ENCODE measurements at regions not wholly inside any gene's neighbourhood (a gene's known extent, or its start where the extent isn't known, plus 50 kb on each side); places are given as distances from the start of the nearest gene placed in this dataset.

DNA sequence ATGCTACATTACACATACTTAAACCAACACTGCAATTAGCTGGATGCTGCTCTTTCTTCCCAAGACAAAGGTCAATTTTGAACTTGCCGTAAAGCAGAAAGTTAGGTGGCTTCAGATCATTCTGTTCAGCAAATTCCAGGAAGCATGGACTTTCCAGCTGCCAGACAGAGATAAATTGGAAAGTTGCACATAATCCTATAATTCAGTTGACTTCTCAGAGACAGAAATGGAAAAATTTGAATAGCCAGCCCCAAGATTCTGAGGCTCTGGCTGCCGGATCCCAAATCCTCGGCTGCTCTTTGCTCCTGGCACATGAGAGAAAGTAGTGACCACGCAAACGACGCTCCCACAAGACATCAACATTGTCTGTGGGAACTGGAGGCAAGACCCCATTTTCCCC is 105.0 kb upstream of the VIPR2 start:
- H3K27me3 ChIP-seq = peaks cover 0 to 11% (median 0%) of the 10 kb centered on the region in 7 donors
- no peaks in the 10 kb centered on the region for H3K4me1 ChIP-seq
- H3K9me3 ChIP-seq = no peaks in the 10 kb centered on the region
- TF ChIP-seq, protein P1, sequence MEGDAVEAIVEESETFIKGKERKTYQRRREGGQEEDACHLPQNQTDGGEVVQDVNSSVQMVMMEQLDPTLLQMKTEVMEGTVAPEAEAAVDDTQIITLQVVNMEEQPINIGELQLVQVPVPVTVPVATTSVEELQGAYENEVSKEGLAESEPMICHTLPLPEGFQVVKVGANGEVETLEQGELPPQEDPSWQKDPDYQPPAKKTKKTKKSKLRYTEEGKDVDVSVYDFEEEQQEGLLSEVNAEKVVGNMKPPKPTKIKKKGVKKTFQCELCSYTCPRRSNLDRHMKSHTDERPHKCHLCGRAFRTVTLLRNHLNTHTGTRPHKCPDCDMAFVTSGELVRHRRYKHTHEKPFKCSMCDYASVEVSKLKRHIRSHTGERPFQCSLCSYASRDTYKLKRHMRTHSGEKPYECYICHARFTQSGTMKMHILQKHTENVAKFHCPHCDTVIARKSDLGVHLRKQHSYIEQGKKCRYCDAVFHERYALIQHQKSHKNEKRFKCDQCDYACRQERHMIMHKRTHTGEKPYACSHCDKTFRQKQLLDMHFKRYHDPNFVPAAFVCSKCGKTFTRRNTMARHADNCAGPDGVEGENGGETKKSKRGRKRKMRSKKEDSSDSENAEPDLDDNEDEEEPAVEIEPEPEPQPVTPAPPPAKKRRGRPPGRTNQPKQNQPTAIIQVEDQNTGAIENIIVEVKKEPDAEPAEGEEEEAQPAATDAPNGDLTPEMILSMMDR (IDR thresholded peaks at IDR 0.05) = no peak
- WGBS, 2 donors = 57 to 74% methylated on average over 6 of the region's 6 CpGs
- DNase-seq (no peak), ATAC-seq (no peak)
- intact Hi-C loops (cut with DNase I) = no loop called here
- no peaks in the 10 kb centered on the region for H3K36me3 ChIP-seq
- H3K4me3 ChIP-seq = no peak overlapping the region
- no peak overlapping the region for H3K27ac ChIP-seq

DNA sequence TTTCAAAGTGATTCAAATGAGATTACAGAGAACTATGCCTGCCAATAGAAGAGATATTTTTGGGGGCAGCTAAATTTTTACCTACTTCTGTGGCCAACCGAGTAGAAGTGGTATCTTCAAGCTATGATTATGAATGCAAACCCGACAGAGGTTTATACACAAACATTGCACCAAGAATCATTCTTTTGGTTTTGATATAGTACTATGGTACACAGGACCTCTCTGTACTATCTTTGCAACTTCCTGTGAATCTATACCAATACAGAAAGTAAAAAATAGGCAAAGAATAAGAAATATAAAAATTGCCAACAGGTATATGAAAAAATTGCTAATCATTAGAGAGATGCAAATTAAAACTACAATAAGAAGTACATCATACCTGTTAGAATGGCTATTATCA is 103.2 kb upstream of the VIPR2 start:
- peaks cover 0 to 11% (median 0%) of the 10 kb centered on the region in 7 donors for H3K27me3 ChIP-seq
- WGBS, 2 donors = 71 to 76% methylated on average over 2 of the region's 2 CpGs
- H3K27ac ChIP-seq = no peak overlapping the region
- no peak overlapping the region for H3K4me3 ChIP-seq
- H3K36me3 ChIP-seq = no peaks in the 10 kb centered on the region
- H3K4me1 ChIP-seq = no peaks in the 10 kb centered on the region
- ATAC-seq (no peak), DNase-seq (no peak)
- H3K9me3 ChIP-seq = no peaks in the 10 kb centered on the region
- intact Hi-C loops (cut with DNase I) = no loop called here
- TF ChIP-seq, protein P1 (IDR thresholded peaks at IDR 0.05) = no peak

DNA sequence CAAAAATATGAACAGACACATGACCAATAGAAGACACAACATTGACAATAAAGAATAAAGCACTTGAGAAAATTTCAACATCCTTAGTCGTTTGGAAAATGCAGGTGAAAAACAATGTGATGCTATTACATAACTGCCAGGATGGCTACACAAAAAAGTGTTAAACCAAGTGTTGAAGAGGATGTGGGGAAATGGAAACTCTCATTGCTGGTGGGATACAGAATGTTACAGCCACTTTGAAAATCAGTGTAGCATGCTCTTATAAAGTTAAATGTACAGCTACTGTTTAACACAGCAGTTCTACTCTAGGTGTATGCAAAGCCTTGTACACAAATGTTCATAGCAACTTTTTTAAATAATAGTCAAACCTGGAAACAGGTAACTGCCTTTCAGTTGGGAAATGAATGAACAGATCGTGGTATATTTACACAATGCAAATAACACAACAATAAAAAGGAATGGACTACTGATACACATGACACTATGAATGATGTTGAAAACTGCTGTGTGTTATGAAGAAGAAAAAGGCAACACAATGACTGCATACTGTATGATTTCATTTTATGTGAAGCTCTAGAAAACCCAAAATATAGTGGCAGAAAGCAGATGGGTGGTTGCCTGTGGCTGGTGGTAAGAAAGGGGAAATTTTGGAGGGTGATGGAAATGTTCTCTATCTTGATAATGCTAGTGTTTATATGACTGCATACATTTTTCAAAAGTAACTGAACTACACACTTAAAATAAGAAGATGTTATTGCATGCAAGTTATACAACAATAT is 102.2 kb upstream of the VIPR2 start:
- H3K36me3 ChIP-seq = no peaks in the 10 kb centered on the region
- H3K4me3 ChIP-seq = no peak overlapping the region
- ATAC-seq (no peak), DNase-seq (no peak)
- intact Hi-C loops (cut with DNase I) = no loop called here
- H3K27ac ChIP-seq = no peak overlapping the region
- no peaks in the 10 kb centered on the region for H3K9me3 ChIP-seq
- 41 to 56% methylated on average over 2 of the region's 2 CpGs for WGBS, 2 donors
- TF ChIP-seq, protein P1 (IDR thresholded peaks at IDR 0.05) = no peak
- no peaks in the 10 kb centered on the region for H3K4me1 ChIP-seq
- peaks cover 0 to 7% (median 0%) of the 10 kb centered on the region in 7 donors for H3K27me3 ChIP-seq

DNA sequence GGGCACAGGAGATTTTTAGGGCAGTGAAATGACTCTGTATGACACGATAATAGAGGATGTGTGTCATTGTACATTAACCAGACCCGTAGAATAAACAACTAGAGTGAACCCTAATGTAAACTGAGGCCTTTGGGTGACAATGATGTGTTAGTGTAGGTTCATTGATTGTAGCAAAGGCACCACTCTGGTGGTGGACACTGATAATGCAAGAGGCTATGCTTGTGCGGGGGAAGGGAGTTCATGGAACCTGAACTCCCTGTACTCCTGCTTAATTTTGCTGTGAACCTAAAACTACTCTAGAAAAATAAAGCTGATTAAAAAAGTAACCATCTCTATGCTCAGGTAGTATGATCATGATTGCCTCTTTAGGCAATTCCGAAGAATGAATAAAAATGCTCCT is 96.3 kb upstream of the VIPR2 start:
- Histone ChIP-seq H3K4me1 (no peaks in the 10 kb centered on the region), H3K9me3 (no peaks in the 10 kb centered on the region), H3K4me3 (no peak overlapping the region), H3K36me3 (no peaks in the 10 kb centered on the region), H3K27me3 (peaks cover 0 to 13% (median 0%) of the 10 kb centered on the region in 7 donors), H3K27ac (no peak overlapping the region)
- no peak for DNase-seq
- TF ChIP-seq, protein P1 (IDR thresholded peaks at IDR 0.05) = no peak
- intact Hi-C loops (cut with DNase I) = no loop called here
- ATAC-seq = no peak
- 85 to 89% methylated on average over 4 of the region's 4 CpGs for WGBS, 2 donors

All from heart right ventricle (tissue), 16 donors.